ENCODE measurements at regions not wholly inside any gene's neighbourhood (a gene's known extent, or its start where the extent isn't known, plus 50 kb on each side); places are given as distances from the start of the nearest gene placed in this dataset.
A peak's percentile ranks its signal among the peaks of the same experiment; 100 is the strongest.
"Not testable (repeated sequence)": the region's sequence is repeated elsewhere in the genome, so short reads cannot be mapped to it uniquely, and the experiment has no call there.

GRCh38 chr9:7739595-7739994 lies 60.0 kb downstream of the DMAC1 start:
- no peak for DNase-seq (ENCODE audit: low spot score)

- DNase-seq (ENCODE audit: low spot score): no peak
Observed at GRCh38 chr9:7735311-7735710, 64.3 kb downstream of the DMAC1 start.

GRCh38 chr9:7730164-7730445 lies 69.5 kb downstream of the DMAC1 start:
- DNase-seq (ENCODE audit: low spot score): no peak

- DNase-seq (ENCODE audit: low spot score): no peak
Observed at GRCh38 chr9:7729371-7730163, 70.0 kb downstream of the DMAC1 start.

GRCh38 chr9:7721291-7721690 lies 78.3 kb downstream of the DMAC1 start:
- DNase-seq (ENCODE audit: low spot score): no peak

- not testable (repeated sequence) for DNase-seq (ENCODE audit: low spot score)
Observed at GRCh38 chr9:7713088-7713487, 86.5 kb downstream of the DMAC1 start.

GRCh38 chr9:7710686-7711085 lies 88.9 kb downstream of the DMAC1 start:
- no peak for DNase-seq (ENCODE audit: low spot score)

GRCh38 chr9:7707934-7708333 lies 91.6 kb downstream of the DMAC1 start:
- DNase-seq (ENCODE audit: low spot score): no peak

GRCh38 chr9:7704543-7704942 lies 95.0 kb downstream of the DMAC1 start:
- no peak for DNase-seq (ENCODE audit: low spot score)

- DNase-seq (ENCODE audit: low spot score): no peak
Observed at GRCh38 chr9:7691909-7692308, 107.7 kb downstream of the DMAC1 start.

GRCh38 chr9:7690014-7690413 lies 109.6 kb downstream of the DMAC1 start:
- DNase-seq (ENCODE audit: low spot score): no peak

GRCh38 chr9:7688626-7689025 lies 111.0 kb downstream of the DMAC1 start:
- no peak for DNase-seq (ENCODE audit: low spot score)

- DNase-seq (ENCODE audit: low spot score): no peak
Observed at GRCh38 chr9:7676609-7677156, 122.9 kb downstream of the DMAC1 start.

- no peak for DNase-seq (ENCODE audit: low spot score)
Observed at GRCh38 chr9:7671847-7672246, 127.7 kb downstream of the DMAC1 start.

- no peak for DNase-seq (ENCODE audit: low spot score)
Observed at GRCh38 chr9:7668541-7668940, 131.0 kb downstream of the DMAC1 start.

- no peak for DNase-seq (ENCODE audit: low spot score)
Observed at GRCh38 chr9:7665874-7666273, 133.7 kb downstream of the DMAC1 start.

GRCh38 chr9:7659766-7660165 lies 139.8 kb downstream of the DMAC1 start:
- no peak for DNase-seq (ENCODE audit: low spot score)

GRCh38 chr9:7656636-7657035 lies 142.9 kb downstream of the DMAC1 start:
- DNase-seq (ENCODE audit: low spot score): no peak

GRCh38 chr9:7653262-7653661 lies 146.3 kb downstream of the DMAC1 start:
- no peak for DNase-seq (ENCODE audit: low spot score)

GRCh38 chr9:7640231-7640630 lies 159.3 kb downstream of the DMAC1 start:
- DNase-seq (ENCODE audit: low spot score): no peak

- DNase-seq (ENCODE audit: low spot score): no peak
Observed at GRCh38 chr9:7639471-7639870, 160.1 kb downstream of the DMAC1 start.

- DNase-seq (ENCODE audit: low spot score): no peak
Observed at GRCh38 chr9:7636838-7637467, 162.6 kb downstream of the DMAC1 start.

GRCh38 chr9:7636309-7636708 lies 163.3 kb downstream of the DMAC1 start:
- DNase-seq (ENCODE audit: low spot score): no peak

- peak; percentile 79 for DNase-seq (ENCODE audit: low spot score)
Observed at GRCh38 chr9:7626571-7627029, 173.0 kb downstream of the DMAC1 start.
